ENCODE measurements at regions not wholly inside any gene's neighbourhood (a gene's known extent, or its start where the extent isn't known, plus 50 kb on each side); places are given as distances from the start of the nearest gene placed in this dataset.

DNA sequence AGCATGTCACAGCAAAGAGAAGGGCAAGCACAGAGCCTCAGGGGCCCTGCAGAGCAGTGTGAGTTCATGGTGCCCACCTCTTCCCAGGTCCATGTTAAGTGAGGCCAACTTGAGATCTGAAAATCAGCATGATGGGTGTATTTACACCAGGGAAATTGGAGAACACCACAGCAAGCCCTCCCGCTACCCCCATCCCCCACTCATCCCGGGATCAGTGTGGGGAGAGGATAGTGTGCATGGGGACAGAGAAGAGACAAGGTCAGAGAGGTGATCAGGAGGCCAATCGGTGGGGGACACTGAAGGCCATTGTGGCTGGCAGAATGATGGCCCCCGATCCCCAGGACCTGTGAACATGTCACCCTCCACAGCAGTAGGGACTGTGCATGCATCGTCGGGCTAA, 54.7 kb downstream of the PTGR3 start:
- no peaks in the 10 kb centered on the region for H3K27me3 ChIP-seq (ENCODE audit: control insufficient read depth, insufficient read depth, low read length)
- no peak overlapping the region for H3K27ac ChIP-seq (ENCODE audit: low read length)
- peaks cover 20% of the 10 kb centered on the region; the same call in 1 of the 2 replicates for H3K9me3 ChIP-seq (ENCODE audit: control insufficient read depth, insufficient read depth, low read depth, low read length)
- no TSS peak for BruUV-seq (replicated peaks)
- DNase-seq (ENCODE audit: low read depth, low spot score), result no peak
- intact Hi-C loops (cut with micrococcal nuclease; ENCODE audit: unreplicated experiment) (no loop called here), in situ Hi-C loops (cut with HindIII; ENCODE audit: low pct_unique_long_range_greater_than_20kb, low sequenced_read_pairs) (no loop called here)
- ChIA-PET CTCF (no interaction called here), POLR2A (no interaction called here)
- no peaks in the 10 kb centered on the region for H3K36me3 ChIP-seq (ENCODE audit: control insufficient read depth, insufficient read depth, low read length)
- ATAC-seq, result no peak
- H3K4me1 ChIP-seq (ENCODE audit: control insufficient read depth, insufficient read depth, low read length), result no peaks in the 10 kb centered on the region
- TF ChIP-seq SIN3A (IDR thresholded peaks at IDR 0.05; ENCODE audit: borderline replicate concordance, insufficient read depth, low read depth, low read length) (no peak), TCF7L2 (IDR thresholded peaks at IDR 0.05; ENCODE audit: low read depth, low read length) (no peak), POLR2AphosphoS5 (IDR thresholded peaks at IDR 0.05; ENCODE audit: low read depth, low read length) (no peak)
- TF ChIP-seq, protein P1, sequence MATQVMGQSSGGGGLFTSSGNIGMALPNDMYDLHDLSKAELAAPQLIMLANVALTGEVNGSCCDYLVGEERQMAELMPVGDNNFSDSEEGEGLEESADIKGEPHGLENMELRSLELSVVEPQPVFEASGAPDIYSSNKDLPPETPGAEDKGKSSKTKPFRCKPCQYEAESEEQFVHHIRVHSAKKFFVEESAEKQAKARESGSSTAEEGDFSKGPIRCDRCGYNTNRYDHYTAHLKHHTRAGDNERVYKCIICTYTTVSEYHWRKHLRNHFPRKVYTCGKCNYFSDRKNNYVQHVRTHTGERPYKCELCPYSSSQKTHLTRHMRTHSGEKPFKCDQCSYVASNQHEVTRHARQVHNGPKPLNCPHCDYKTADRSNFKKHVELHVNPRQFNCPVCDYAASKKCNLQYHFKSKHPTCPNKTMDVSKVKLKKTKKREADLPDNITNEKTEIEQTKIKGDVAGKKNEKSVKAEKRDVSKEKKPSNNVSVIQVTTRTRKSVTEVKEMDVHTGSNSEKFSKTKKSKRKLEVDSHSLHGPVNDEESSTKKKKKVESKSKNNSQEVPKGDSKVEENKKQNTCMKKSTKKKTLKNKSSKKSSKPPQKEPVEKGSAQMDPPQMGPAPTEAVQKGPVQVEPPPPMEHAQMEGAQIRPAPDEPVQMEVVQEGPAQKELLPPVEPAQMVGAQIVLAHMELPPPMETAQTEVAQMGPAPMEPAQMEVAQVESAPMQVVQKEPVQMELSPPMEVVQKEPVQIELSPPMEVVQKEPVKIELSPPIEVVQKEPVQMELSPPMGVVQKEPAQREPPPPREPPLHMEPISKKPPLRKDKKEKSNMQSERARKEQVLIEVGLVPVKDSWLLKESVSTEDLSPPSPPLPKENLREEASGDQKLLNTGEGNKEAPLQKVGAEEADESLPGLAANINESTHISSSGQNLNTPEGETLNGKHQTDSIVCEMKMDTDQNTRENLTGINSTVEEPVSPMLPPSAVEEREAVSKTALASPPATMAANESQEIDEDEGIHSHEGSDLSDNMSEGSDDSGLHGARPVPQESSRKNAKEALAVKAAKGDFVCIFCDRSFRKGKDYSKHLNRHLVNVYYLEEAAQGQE (IDR thresholded peaks at IDR 0.05; ENCODE audit: insufficient read depth in 1 of 2, low read depth in 2 of 2, low read length in 1 of 2), result no peak
- TF ChIP-seq, protein P2, sequence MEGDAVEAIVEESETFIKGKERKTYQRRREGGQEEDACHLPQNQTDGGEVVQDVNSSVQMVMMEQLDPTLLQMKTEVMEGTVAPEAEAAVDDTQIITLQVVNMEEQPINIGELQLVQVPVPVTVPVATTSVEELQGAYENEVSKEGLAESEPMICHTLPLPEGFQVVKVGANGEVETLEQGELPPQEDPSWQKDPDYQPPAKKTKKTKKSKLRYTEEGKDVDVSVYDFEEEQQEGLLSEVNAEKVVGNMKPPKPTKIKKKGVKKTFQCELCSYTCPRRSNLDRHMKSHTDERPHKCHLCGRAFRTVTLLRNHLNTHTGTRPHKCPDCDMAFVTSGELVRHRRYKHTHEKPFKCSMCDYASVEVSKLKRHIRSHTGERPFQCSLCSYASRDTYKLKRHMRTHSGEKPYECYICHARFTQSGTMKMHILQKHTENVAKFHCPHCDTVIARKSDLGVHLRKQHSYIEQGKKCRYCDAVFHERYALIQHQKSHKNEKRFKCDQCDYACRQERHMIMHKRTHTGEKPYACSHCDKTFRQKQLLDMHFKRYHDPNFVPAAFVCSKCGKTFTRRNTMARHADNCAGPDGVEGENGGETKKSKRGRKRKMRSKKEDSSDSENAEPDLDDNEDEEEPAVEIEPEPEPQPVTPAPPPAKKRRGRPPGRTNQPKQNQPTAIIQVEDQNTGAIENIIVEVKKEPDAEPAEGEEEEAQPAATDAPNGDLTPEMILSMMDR (IDR thresholded peaks at IDR 0.05), result no peak
- no peak overlapping the region for H3K4me3 ChIP-seq (ENCODE audit: low read depth in 2 of 2, low read length in 2 of 2)

DNA sequence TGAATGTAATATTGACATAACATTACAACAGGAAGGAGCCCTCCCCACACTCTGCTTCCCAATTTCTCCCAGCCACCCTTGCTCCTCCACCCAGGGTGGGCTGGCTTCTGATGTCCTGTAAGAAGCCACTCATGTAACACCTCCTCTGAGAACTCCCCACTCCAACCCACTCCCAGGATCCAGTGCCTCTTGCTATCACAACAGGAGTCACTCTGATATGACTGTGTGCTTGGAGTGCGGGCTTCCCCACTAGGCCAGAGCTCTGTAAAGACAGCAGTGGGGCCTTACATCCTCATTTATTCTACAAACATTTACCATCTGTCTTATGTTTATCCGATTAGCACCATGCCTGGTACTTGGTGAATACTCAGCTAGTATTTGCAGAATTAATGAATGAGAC, 65.1 kb downstream of the PTGR3 start:
- POLR2A ChIA-PET, result interaction anchor here (0.5 kb wide), 1 partner anchor 105 kb away, joined by 14 read pairs; no protein-coding TSS in a partner anchor
- Histone ChIP-seq H3K4me1 (ENCODE audit: control insufficient read depth, insufficient read depth, low read length) (no peaks in the 10 kb centered on the region), H3K27ac (ENCODE audit: low read length) (no peak overlapping the region), H3K36me3 (ENCODE audit: control insufficient read depth, insufficient read depth, low read length) (no peaks in the 10 kb centered on the region), H3K4me3 (ENCODE audit: low read depth in 2 of 2, low read length in 2 of 2) (no peak overlapping the region), H3K27me3 (ENCODE audit: control insufficient read depth, insufficient read depth, low read length) (no peaks in the 10 kb centered on the region), H3K9me3 (ENCODE audit: control insufficient read depth, insufficient read depth, low read depth, low read length) (peaks cover 4% of the 10 kb centered on the region; the same call in 1 of the 2 replicates)
- no TSS peak for BruUV-seq (replicated peaks)
- CTCF ChIA-PET, result no interaction called here
- ATAC-seq, result no peak
- DNase-seq (ENCODE audit: low read depth, low spot score), result no peak
- intact Hi-C loops (cut with micrococcal nuclease; ENCODE audit: unreplicated experiment) (no loop called here), in situ Hi-C loops (cut with HindIII; ENCODE audit: low pct_unique_long_range_greater_than_20kb, low sequenced_read_pairs) (no loop called here)
- TF ChIP-seq, protein P2 (IDR thresholded peaks at IDR 0.05), result no peak
- TF ChIP-seq SIN3A (IDR thresholded peaks at IDR 0.05; ENCODE audit: borderline replicate concordance, insufficient read depth, low read depth, low read length) (no peak), POLR2AphosphoS5 (IDR thresholded peaks at IDR 0.05; ENCODE audit: low read depth, low read length) (no peak), TCF7L2 (IDR thresholded peaks at IDR 0.05; ENCODE audit: low read depth, low read length) (no peak)
- TF ChIP-seq, protein P1 (IDR thresholded peaks at IDR 0.05; ENCODE audit: insufficient read depth in 1 of 2, low read depth in 2 of 2, low read length in 1 of 2), result no peak

Data from Panc1 (cell line).